GM19023 (cell line): ENCODE measurements at regions not wholly inside any gene's neighbourhood (a gene's known extent, or its start where the extent isn't known, plus 50 kb on each side); places are given as distances from the start of the nearest gene placed in this dataset.

Experiments used
- ATAC-seq: cut with Tn5 transposase; IDR thresholded peaks from one replicate; pipeline ENCODE4 v1.9.1; 2021; ENCODE audit warnings: mild to moderate bottlenecking, moderate library complexity; ENCODE audit not compliant: unreplicated experiment

DNA sequence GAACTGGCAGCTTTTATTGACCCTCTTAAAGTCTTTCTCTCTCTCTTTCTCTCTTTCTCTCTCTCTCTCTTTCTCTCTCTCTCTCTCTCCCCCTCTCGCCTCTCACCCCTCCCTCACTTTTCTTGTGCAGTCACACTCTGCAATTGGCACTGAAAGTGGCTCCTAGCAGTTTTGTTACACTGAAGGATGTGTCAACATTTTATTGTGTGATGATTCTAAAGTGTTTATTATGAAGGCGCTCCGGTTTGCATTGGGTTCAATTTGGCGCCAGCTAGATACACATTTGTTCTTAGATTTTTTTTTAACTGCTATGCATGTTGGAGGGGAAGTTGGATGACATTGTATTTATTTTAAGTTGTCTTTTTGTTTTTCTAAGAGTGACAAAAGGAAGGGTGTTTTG, 64.0 kb upstream of the CHRM3 start:
- no peak for ATAC-seq

DNA sequence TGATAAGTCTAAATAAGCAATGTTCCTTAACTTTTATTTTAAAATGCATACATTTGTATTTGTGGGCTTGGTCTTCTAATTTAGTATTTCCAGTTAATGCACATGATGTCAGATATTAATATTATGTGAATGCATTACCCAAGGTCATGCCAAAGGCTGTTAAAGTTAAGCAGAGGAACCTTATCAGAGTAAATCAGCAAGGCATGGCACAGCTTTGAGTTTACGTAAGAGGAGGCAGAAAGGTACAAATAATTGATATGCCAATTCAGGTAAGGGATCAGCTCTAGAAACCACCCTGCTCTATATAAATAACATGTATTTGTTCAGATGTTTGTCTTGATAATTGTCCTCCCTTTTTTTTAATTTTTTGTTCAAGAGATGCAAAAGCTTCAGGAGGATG, 64.5 kb upstream of the CHRM3 start:
- ATAC-seq: no peak

DNA sequence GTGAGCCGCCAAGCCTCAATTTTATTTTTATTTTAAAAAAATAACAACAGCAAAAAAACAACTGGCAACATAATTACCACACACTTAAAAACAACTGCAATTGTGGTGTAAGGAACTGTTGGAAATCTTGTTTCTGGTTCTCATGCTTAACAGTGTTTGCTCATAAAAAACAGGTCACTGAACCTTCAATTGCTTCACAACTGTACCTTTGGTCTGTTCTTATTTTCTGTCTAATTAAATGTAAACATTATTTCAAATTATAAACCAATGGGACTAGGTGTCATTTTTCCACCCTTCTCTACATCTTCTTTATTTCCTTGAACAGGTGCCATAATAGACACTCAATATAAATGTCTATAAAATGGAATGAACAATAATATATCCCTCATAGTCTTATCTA, 68.4 kb upstream of the CHRM3 start:
- no peak for ATAC-seq

GRCh38 chr1:239315631-239316217, 70.6 kb upstream of the CHRM3 start:
- no peak for ATAC-seq

GRCh38 chr1:239311331-239311730, 75.0 kb upstream of the CHRM3 start:
- no peak for ATAC-seq

GRCh38 chr1:239308701-239309333, 77.6 kb upstream of the CHRM3 start:
- ATAC-seq: no peak

- no peak for ATAC-seq
Measured at GRCh38 chr1:239307886-239308285, 78.5 kb upstream of the CHRM3 start.

DNA sequence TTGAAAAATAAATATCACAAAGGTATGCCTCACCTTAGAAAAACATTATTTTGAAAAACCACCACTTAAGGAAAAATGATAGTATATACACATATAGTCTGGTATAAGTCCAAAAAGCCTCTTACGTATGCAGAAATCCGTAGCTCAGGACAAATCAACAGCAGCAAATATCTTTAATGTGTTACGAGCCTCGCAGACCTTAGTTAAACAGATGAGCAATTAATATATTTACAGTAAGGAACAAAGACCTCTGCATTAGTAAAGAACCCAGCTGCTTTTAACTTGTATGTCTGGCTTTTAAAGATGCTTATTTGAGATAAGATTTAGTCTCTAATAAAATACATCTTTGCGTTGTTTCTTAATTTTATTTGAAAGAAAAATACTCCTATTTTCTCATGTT, 79.9 kb upstream of the CHRM3 start:
- no peak for ATAC-seq

DNA sequence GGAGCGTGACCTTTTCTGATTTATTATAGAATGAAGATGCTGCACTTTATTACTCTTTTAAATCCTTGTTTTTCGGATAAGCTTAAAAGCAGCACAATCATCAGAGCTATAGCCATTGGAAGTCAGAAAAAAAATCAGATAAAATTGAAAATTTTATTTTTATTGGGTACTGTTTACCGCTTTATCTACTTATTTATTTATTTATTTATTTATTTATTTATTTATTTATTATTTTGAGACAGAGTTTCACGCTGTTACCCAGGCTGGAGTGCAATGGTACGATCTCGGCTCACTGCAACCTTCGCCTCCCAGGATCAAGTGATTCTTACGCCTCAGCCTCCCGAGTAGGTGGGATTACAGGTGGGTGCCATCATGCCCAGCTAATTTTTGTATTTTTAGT, 83.1 kb upstream of the CHRM3 start:
- ATAC-seq: no peak

- ATAC-seq: no peak
Measured at GRCh38 chr1:239302696-239303095, 83.7 kb upstream of the CHRM3 start.

DNA sequence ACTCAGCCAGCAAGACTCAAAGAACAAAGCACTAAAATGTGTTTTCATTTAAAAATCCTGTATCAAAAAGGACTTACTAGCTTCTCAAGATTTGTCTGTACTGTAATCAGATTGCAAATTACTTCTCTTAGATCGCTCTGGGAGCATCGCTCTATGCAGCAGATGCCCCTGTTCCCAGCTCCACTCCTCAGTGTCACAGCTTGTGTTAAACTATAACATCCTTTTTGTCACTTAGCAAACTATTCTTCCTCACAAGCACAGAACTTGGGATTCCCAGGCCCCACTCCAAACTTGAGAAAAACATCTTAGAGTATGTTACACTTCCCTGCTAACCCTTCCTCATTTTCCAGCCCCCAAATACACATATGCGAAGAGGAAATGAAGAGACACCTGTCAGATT, 85.1 kb upstream of the CHRM3 start:
- no peak for ATAC-seq

- no peak for ATAC-seq
Measured at GRCh38 chr1:239297910-239298309, 88.5 kb upstream of the CHRM3 start.

DNA sequence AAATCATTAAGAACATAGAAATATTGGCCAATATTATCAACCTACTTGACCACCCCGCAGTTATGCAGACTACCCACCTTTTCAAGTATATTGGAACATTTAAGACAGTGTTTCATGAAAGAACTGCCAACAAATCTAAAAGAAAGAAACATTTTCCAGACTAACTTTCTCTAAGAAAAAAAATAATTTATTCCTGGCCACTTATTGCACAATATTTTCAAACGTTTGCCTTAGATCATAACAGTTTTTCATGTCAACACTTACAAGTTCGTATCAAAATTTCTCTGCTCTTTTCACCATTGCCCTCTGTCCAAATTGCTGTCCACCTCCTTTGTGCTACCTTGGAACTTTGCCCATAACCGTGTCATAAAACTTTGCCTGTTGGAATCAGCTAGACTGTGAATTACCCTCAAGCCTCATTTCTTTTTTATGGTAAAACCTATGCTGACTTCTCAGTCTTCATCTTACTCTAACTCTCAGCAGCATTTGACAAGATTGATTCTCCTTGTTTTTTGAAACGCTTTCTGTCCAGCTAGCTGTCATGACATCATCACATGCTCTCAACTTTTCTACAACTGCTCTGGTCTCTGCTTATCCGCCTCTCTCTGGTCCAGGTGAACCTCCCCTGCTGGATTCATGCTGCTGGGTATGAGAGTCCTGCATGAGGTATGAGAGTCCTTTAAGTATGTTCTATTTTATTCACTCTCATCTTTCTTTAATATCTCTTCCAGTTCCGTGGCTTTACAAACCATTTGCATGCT, 92.8 kb upstream of the CHRM3 start:
- ATAC-seq: no peak

GRCh38 chr1:239288820-239289554, 97.4 kb upstream of the CHRM3 start:
- ATAC-seq: no peak

DNA sequence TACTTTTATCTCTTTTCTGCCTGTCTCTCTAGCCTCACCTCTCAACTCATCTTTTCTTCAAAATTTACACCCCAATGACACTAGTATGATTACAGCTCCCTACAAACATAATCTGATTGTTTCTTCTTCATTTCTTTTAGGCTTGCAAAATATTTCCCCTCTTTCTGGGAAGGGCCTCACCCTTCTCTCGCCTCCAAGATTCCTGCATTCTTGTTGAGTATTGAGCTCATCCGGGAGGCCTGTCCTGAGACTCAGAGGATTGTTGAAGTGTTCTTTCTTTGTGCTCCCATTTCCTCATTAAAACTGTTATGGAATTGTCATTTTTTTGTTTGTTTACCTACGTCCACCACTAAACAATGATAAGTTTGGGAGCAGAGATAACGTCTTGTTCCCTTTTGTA, 99.1 kb upstream of the CHRM3 start:
- ATAC-seq: no peak

GRCh38 chr1:239283216-239283615, 103.2 kb upstream of the CHRM3 start:
- ATAC-seq: no peak

DNA sequence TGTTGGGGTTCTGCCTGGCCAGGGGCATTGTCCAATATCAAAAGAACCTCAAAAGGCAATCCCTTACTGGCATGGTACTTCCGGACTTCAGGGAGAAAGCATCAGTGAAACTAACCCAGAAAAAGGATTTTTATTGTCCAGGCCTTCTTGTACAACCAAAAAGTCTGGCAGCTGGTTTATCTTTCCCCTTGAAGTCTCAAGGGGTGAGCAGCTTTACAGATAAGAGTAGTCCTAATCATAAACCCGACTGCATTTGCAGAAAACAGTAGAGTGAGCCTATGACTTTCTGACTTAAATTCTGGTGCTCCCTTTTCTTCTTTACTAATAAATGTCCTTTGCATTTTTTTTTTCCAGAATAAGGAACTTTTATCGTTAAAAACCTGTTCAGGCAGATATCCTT, 104.0 kb upstream of the CHRM3 start:
- ATAC-seq: no peak

DNA sequence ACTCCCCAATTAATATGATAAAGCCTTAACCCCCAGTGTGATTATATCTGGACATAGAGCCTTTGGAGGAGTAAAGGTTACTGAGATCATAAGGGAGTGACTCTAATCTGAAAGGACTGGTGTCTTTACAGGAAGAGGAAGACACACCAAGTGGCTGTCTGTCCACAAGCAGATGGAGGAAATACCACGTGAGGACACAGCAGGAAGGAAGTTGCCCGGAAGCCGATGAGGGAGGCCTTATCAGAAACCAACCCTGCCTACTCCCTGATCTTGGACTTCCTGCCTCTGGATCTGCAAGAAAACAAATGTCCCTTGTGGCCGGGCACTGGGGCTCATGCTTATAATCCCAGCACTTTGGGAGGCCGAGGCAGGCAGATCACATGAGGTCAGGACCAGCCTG, 110.3 kb upstream of the CHRM3 start:
- ATAC-seq: no peak

DNA sequence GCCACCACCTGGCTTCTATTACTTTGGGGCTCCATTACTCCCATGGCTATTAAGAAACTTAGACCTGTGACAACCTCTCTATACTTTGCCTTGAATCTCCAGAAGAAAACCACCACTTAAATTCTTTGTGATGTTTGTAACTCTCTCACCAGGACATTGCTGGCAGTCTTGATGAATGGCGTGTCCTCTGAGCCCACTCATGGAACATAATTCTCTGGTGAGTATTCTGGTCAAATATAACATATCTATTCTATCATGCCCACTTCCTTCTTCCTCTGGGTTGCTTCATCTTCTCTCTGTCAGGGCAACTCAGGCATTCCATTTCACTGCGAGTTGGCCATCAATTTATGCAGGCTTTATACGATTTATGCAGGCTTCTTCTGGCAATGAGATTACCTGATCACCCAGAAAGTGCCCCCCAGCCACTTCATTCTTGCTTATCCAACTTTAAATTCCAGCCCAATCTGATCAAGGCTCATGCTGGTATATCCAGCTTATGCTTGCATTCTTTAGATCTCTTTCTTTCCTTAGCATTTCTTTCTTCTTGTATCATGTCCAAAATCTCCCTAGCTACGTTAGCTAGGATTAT, 112.0 kb upstream of the CHRM3 start:
- ATAC-seq: no peak

- no peak for ATAC-seq
Measured at GRCh38 chr1:239270509-239270908, 115.9 kb upstream of the CHRM3 start.

- no peak for ATAC-seq
Measured at GRCh38 chr1:239269706-239270105, 116.7 kb upstream of the CHRM3 start.
